Trophoblast cell (in vitro differentiated cells and primary cell): ENCODE measurements at regions not wholly inside any gene's neighbourhood (a gene's known extent, or its start where the extent isn't known, plus 50 kb on each side); places are given as distances from the start of the nearest gene placed in this dataset.

Experiments
- DNase-seq, 2 donors: peaks; one replicate each; pipeline ENCODE4 v3.0.0-alpha.2; 2016
- H2AFZ ChIP-seq: 2 replicates; pipeline ENCODE4 v1.6.1; 2013; ENCODE audit warnings: low read length, moderate library complexity, mild to moderate bottlenecking; ENCODE audit not compliant: insufficient read depth, poor library complexity
- H2AK5ac ChIP-seq: 2 replicates; pipeline ENCODE4 v1.6.1; 2013; ENCODE audit warnings: mild to moderate bottlenecking, low read length
- H2BK120ac ChIP-seq: 2 replicates; pipeline ENCODE4 v1.6.1; 2013; ENCODE audit warnings: low read length, mild to moderate bottlenecking, moderate library complexity; ENCODE audit not compliant: insufficient read depth, poor library complexity
- H2BK12ac ChIP-seq: 2 replicates; pipeline ENCODE4 v1.6.1; 2013; ENCODE audit warnings: mild to moderate bottlenecking, low read length, moderate library complexity
- H2BK5ac ChIP-seq: 2 replicates; pipeline ENCODE4 v1.6.1; 2013; ENCODE audit warnings: low read length, low read depth, moderate library complexity, mild to moderate bottlenecking; ENCODE audit not compliant: poor library complexity
- H3K14ac ChIP-seq: 2 replicates; pipeline ENCODE4 v1.6.1; 2013; ENCODE audit warnings: mild to moderate bottlenecking, low read length
- H3K18ac ChIP-seq: 2 replicates; pipeline ENCODE4 v1.6.1; 2013; ENCODE audit warnings: mild to moderate bottlenecking, low read length
- H3K23ac ChIP-seq: 2 replicates; pipeline ENCODE4 v1.6.1; 2013; ENCODE audit warnings: low read length
- H3K27ac ChIP-seq: 2 replicates; pipeline ENCODE4 v1.5.1; 2013; ENCODE audit warnings: low read depth, mild to moderate bottlenecking, inconsistent platforms, low read length, moderate library complexity
- H3K27me3 ChIP-seq: 2 replicates; pipeline ENCODE4 v1.6.1; 2013; ENCODE audit warnings: inconsistent platforms, mild to moderate bottlenecking, low read length, moderate library complexity; ENCODE audit not compliant: insufficient read depth
- H3K36me3 ChIP-seq, 2 experiments: 1 replicate in 1 of 2; 2 replicates in 1 of 2; pipeline ENCODE4 v1.6.1; 2013; ENCODE audit warnings: low read length in 2 of 2, mild to moderate bottlenecking in 2 of 2, moderate library complexity in 1 of 2; ENCODE audit not compliant: insufficient read depth in 2 of 2, control insufficient read depth in 1 of 2
- H3K4ac ChIP-seq: 2 replicates; pipeline ENCODE4 v1.6.1; 2013; ENCODE audit warnings: low read depth, mild to moderate bottlenecking, low read length, moderate library complexity
- H3K4me1 ChIP-seq, 2 experiments: 1 replicate in 1 of 2; 2 replicates in 1 of 2; pipeline ENCODE4 v1.6.1; 2013; ENCODE audit warnings: low read length in 2 of 2, mild to moderate bottlenecking in 2 of 2, moderate library complexity in 1 of 2; ENCODE audit not compliant: insufficient read depth in 2 of 2, control insufficient read depth in 1 of 2
- H3K4me2 ChIP-seq: 2 replicates; pipeline ENCODE4 v1.6.1; 2013; ENCODE audit warnings: inconsistent platforms, mild to moderate bottlenecking, low read length, moderate library complexity
- H3K4me3 ChIP-seq: 2 replicates; pipeline ENCODE4 v1.5.1; 2013; ENCODE audit warnings: mild to moderate bottlenecking, low read depth, low read length, inconsistent platforms
- H3K79me1 ChIP-seq: one replicate; pipeline ENCODE4 v1.6.1; 2013; ENCODE audit warnings: low read length
- H3K79me2 ChIP-seq: 2 replicates; pipeline ENCODE4 v1.6.1; 2013; ENCODE audit warnings: low read length, mild to moderate bottlenecking; ENCODE audit not compliant: control insufficient read depth, insufficient read depth, poor library complexity
- H3K9ac ChIP-seq: 2 replicates; pipeline ENCODE4 v1.6.1; 2013; ENCODE audit warnings: mild to moderate bottlenecking, low read length
- H3K9me3 ChIP-seq: 2 replicates; pipeline ENCODE4 v1.6.1; 2013; ENCODE audit warnings: low read depth, mild to moderate bottlenecking, control low read depth, inconsistent platforms, low read length; ENCODE audit not compliant: insufficient read depth
- H4K12ac ChIP-seq: 2 replicates; pipeline ENCODE4 v1.6.1; 2013; ENCODE audit warnings: low read depth, mild to moderate bottlenecking, low read length, moderate library complexity
- H4K8ac ChIP-seq: 2 replicates; pipeline ENCODE4 v1.6.1; 2013; ENCODE audit warnings: low read depth, mild to moderate bottlenecking, low read length, moderate library complexity
- H4K91ac ChIP-seq: one replicate; pipeline ENCODE4 v1.6.1; 2013; ENCODE audit warnings: low read depth, mild to moderate bottlenecking, low read length, moderate library complexity
- WGBS: extraction: QIAGEN DNeasy Blood & Tissue Kit; methylation state at CpG from one replicate; pipeline ENCODE4 v1.1.7; 2013; ENCODE audit warnings: missing lambda C conversion rate; ENCODE audit not compliant: insufficient read length, insufficient coverage; ENCODE audit errors: extremely low coverage; 5-methylcytosine and 5-hydroxymethylcytosine counted together

DNA sequence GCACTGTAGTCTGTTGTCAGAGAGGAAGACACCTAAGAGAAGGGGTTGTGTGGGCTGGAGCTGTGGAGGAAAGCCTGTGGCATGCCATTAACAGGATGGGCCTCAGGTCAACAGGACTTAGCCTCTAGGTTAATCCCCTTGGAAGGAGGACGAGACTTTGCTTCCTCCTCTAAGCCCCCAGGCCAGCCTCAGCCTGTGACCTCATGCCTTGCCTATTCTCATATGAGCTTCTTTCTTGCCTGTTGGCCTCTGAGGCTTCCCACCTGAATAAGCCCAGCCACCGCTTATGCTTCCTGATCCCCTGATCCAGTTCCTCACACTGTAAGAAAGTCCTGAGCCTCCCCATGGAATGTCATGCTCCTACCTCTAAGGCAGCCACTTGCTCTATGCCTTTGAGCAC, 52.2 kb upstream of the TBC1D21 start:
- whole genome bisulfite sequencing, result no CpG with 5 or more reads among the region's 2 CpGs
- Histone ChIP-seq H2AK5ac (no peak overlapping the region), H2BK12ac (no peak overlapping the region), H3K9me3 (peaks cover 1% of the 10 kb centered on the region), H3K4ac (no peak overlapping the region), H2BK120ac (no peak overlapping the region), H3K4me2 (no peak overlapping the region), H4K8ac (no peak overlapping the region), H3K79me2 (no peaks in the 10 kb centered on the region), H3K79me1 (no peaks in the 10 kb centered on the region), H3K36me3 (no peaks in the 10 kb centered on the region), H3K27ac (no peak overlapping the region), H3K4me3 (no peak overlapping the region), H3K4me1 (no peaks in the 10 kb centered on the region), H2BK5ac (no peak overlapping the region), H4K91ac (no peak overlapping the region), H3K23ac (no peak overlapping the region), H3K18ac (no peak overlapping the region), H4K12ac (no peak overlapping the region), H2AFZ (no peak overlapping the region), H3K14ac (no peak overlapping the region), H3K27me3 (no peaks in the 10 kb centered on the region), H3K9ac (no peak overlapping the region)
- no peak for DNase-seq

DNA sequence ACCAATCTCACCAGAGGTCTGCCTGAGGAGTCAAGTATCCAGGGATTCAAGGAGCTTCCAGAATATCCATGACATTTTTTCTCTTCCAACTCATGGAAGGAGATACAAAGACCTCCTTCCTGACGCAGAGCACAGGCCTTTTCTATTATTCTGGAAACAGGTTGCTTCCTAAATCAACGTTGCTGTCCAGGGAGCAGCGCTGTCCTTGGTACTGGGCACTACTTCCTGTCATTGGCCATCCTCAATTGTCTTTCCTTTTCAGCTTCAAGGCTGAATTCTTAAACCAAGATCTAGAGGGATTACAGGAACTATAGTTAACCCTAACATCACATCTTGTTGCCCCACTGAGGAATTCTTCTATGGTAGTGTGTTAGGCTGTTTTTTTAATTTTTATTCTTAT, 50.4 kb upstream of the TBC1D21 start:
- Histone ChIP-seq H4K12ac (no peak overlapping the region), H3K4ac (no peak overlapping the region), H2BK120ac (no peak overlapping the region), H2AFZ (no peak overlapping the region), H4K91ac (no peak overlapping the region), H3K4me3 (no peak overlapping the region), H2BK12ac (no peak overlapping the region), H4K8ac (no peak overlapping the region), H3K79me2 (no peaks in the 10 kb centered on the region), H3K14ac (no peak overlapping the region), H3K36me3 (no peaks in the 10 kb centered on the region), H3K79me1 (no peaks in the 10 kb centered on the region), H3K27ac (no peak overlapping the region), H2AK5ac (no peak overlapping the region), H3K4me2 (no peak overlapping the region), H3K9me3 (peaks cover 1% of the 10 kb centered on the region), H3K18ac (no peak overlapping the region), H3K23ac (no peak overlapping the region), H3K4me1 (no peaks in the 10 kb centered on the region), H2BK5ac (no peak overlapping the region), H3K27me3 (no peaks in the 10 kb centered on the region), H3K9ac (no peak overlapping the region)
- DNase-seq, result peak in 1 of 2 donors; percentile 38
- no CpG with 5 or more reads among the region's 3 CpGs for WGBS
